OCI-LY1 (cell line): ENCODE measurements at regions not wholly inside any gene's neighbourhood (a gene's known extent, or its start where the extent isn't known, plus 50 kb on each side); places are given as distances from the start of the nearest gene placed in this dataset.

ENCODE experiments used
- H2AFZ ChIP-seq: fragments of 200-600 bp; sonication (generic), shearing (Covaris generic); 2 replicates; pipeline ENCODE4 v1.6.0; 2014; ENCODE audit warnings: antibody characterized with exemption, mild to moderate bottlenecking, low read length
- H3F3A ChIP-seq: fragments of 200-600 bp; sonication (generic), shearing (Covaris generic); 2 replicates; pipeline ENCODE4 v1.6.0; 2014; ENCODE audit warnings: mild to moderate bottlenecking, antibody characterized with exemption, low read length, moderate library complexity; ENCODE audit not compliant: insufficient read depth
- H3K27ac ChIP-seq: fragments of 200-600 bp; sonication (generic); 2 replicates; pipeline ENCODE4 v1.5.1; 2014; ENCODE audit warnings: low read length, mixed run types, mild to moderate bottlenecking, low read depth; ENCODE audit not compliant: poor library complexity, severe bottlenecking
- H3K27me3 ChIP-seq: fragments of 200-600 bp; sonication (generic); 2 replicates; pipeline ENCODE4 v1.6.0; 2014; ENCODE audit warnings: antibody characterized with exemption, mild to moderate bottlenecking, low read length, moderate library complexity; ENCODE audit not compliant: insufficient read depth
- H3K36me3 ChIP-seq: fragments of 200-600 bp; sonication (generic); 2 replicates; pipeline ENCODE4 v1.6.1; 2014; ENCODE audit warnings: mild to moderate bottlenecking, antibody characterized with exemption, low read length, moderate library complexity, mixed read lengths; ENCODE audit not compliant: insufficient read depth
- H3K4me1 ChIP-seq: fragments of 200-600 bp; sonication (generic); 2 replicates; pipeline ENCODE4 v1.5.1; 2014; ENCODE audit warnings: mild to moderate bottlenecking, low read length, moderate library complexity; ENCODE audit not compliant: insufficient read depth, severe bottlenecking
- H3K4me2 ChIP-seq: fragments of 200-600 bp; sonication (generic), shearing (Covaris generic); 2 replicates; pipeline ENCODE4 v1.6.1; 2014; ENCODE audit warnings: low read length
- H3K4me3 ChIP-seq: fragments of 200-600 bp; sonication (generic); 2 replicates; pipeline ENCODE4 v1.5.1; 2014; ENCODE audit warnings: low read length, low read depth, mild to moderate bottlenecking, mixed read lengths; ENCODE audit not compliant: poor library complexity, severe bottlenecking
- H3K79me2 ChIP-seq: fragments of 200-600 bp; shearing (Covaris generic); 2 replicates; pipeline ENCODE4 v1.6.1; 2016; ENCODE audit warnings: mixed run types, low read length, mixed read lengths; ENCODE audit not compliant: insufficient read depth
- H3K9ac ChIP-seq: fragments of 200-600 bp; sonication (generic), shearing (Covaris generic); 2 replicates; pipeline ENCODE4 v1.6.1; 2014; ENCODE audit warnings: mild to moderate bottlenecking, low read length, mixed read lengths
- H3K9me2 ChIP-seq: fragments of 200-600 bp; sonication (generic), shearing (Covaris generic); 2 replicates; pipeline ENCODE4 v1.6.1; 2014; ENCODE audit warnings: low read depth, mild to moderate bottlenecking, low read length, mixed read lengths
- H3K9me3 ChIP-seq: fragments of 200-600 bp; shearing (Covaris generic); 2 replicates; pipeline ENCODE4 v1.6.1; 2014; ENCODE audit warnings: low read length, mixed read lengths
- H4K20me1 ChIP-seq: fragments of 200-600 bp; sonication (generic), shearing (Covaris generic); 2 replicates; pipeline ENCODE4 v1.6.0; 2016; ENCODE audit warnings: mild to moderate bottlenecking, low read length; ENCODE audit not compliant: insufficient read depth
- EZH2 ChIP-seq: fragments of 200-600 bp; sonication (generic), shearing (Covaris generic); IDR thresholded peaks from 2 replicates; pipeline ENCODE4 v1.8.0; 2017; ENCODE audit warnings: borderline replicate concordance, mixed run types, mild to moderate bottlenecking, antibody characterized with exemption, low read length, moderate library complexity, mixed read lengths
- TF ChIP-seq, protein P1 (sequence below): fragments of 200-600 bp; sonication (generic), shearing (Covaris generic); IDR thresholded peaks from 2 replicates; pipeline ENCODE4 v1.5.1; 2017; ENCODE audit warnings: mild to moderate bottlenecking, antibody characterized with exemption, low read length, moderate library complexity, mixed read lengths

DNA sequence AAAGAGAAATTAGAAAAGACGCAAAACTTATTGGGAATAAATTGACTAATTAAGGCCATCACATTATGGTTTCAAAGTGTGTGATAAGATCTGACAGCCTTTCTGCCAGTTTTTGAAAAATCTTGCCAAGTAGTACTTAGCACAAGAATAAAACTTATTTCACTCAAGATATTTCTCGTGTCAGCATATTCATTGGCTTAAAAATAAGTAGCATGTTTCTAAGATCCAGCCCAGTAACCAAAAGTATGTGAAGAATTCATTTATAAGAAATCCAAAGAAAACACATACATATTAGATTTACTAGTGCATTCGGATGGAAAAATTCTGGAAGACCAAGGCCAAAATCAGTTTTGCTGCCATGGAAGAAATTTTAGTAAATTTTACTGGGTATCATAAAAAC lies 1135.0 kb downstream of the GALC start:
- Histone ChIP-seq H3F3A (no peaks in the 10 kb centered on the region), H3K4me3 (no peak overlapping the region), H3K36me3 (no peaks in the 10 kb centered on the region), H2AFZ (no peak overlapping the region), H3K9me2 (no peaks in the 10 kb centered on the region), H4K20me1 (no peaks in the 10 kb centered on the region), H3K27ac (no peak overlapping the region), H3K9me3 (no peaks in the 10 kb centered on the region), H3K9ac (no peak overlapping the region), H3K4me2 (no peak overlapping the region), H3K27me3 (no peaks in the 10 kb centered on the region), H3K79me2 (no peaks in the 10 kb centered on the region), H3K4me1 (no peaks in the 10 kb centered on the region)
- TF ChIP-seq, protein P1, sequence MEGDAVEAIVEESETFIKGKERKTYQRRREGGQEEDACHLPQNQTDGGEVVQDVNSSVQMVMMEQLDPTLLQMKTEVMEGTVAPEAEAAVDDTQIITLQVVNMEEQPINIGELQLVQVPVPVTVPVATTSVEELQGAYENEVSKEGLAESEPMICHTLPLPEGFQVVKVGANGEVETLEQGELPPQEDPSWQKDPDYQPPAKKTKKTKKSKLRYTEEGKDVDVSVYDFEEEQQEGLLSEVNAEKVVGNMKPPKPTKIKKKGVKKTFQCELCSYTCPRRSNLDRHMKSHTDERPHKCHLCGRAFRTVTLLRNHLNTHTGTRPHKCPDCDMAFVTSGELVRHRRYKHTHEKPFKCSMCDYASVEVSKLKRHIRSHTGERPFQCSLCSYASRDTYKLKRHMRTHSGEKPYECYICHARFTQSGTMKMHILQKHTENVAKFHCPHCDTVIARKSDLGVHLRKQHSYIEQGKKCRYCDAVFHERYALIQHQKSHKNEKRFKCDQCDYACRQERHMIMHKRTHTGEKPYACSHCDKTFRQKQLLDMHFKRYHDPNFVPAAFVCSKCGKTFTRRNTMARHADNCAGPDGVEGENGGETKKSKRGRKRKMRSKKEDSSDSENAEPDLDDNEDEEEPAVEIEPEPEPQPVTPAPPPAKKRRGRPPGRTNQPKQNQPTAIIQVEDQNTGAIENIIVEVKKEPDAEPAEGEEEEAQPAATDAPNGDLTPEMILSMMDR: no peak

DNA sequence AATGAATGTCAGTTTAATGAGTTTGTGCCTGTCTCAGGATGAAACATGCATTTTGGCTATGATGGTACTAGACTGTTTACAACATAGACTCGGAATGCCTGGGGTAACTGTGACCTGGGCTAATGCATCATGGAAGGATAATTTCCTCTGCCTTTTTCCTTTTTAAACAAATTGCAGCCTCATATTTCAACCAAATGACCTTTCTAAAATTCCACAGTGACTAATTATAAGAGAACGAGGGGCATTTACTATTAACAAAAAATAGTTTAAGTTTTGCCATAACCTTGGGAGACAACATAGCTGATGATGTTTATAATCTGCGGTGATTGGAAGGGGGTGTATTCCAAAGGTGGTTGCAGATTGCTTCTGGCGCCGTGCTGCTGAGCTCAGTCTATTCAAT lies 1140.5 kb downstream of the GALC start:
- TF ChIP-seq, protein P1: no peak
- no peak overlapping the region for H3K4me2 ChIP-seq
- no peaks in the 10 kb centered on the region for H3F3A ChIP-seq

DNA sequence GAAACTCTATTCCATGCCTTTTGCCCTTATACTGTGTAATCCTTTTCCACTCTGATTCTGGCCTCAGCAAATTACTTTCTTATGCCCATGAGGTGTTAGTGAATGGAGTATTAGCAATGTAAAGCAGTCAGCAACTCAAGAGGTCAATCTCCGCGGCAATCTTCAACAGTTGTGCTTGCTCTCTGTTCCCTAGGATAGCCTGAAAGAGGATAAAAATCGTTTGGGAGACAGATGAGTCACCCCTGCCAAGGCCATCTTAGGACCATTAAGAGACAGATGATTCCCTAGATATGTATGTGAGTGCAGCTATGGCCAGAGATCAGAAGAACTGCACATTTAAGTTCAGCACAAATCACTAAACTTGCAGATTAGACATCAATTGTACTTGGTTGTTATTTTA lies 1145.8 kb downstream of the GALC start:
- H3K27ac ChIP-seq: no peak overlapping the region
- no peak overlapping the region for H2AFZ ChIP-seq
- H3F3A ChIP-seq: no peaks in the 10 kb centered on the region
- no peaks in the 10 kb centered on the region for H3K27me3 ChIP-seq
- no peaks in the 10 kb centered on the region for H3K9me3 ChIP-seq
- H3K4me1 ChIP-seq: no peaks in the 10 kb centered on the region
- TF ChIP-seq, protein P1: no peak
- no peak for TF ChIP-seq EZH2
- H3K9me2 ChIP-seq: no peaks in the 10 kb centered on the region
- no peaks in the 10 kb centered on the region for H4K20me1 ChIP-seq
- H3K9ac ChIP-seq: no peak overlapping the region
- H3K36me3 ChIP-seq: no peaks in the 10 kb centered on the region
- H3K79me2 ChIP-seq: no peaks in the 10 kb centered on the region
- no peak overlapping the region for H3K4me2 ChIP-seq
- H3K4me3 ChIP-seq: no peak overlapping the region

More for the DNA sequence above, 1140.5 kb downstream of the GALC start:
- Histone ChIP-seq H3K79me2 (no peaks in the 10 kb centered on the region), H3K9me2 (no peaks in the 10 kb centered on the region), H3K36me3 (no peaks in the 10 kb centered on the region), H3K9ac (no peak overlapping the region), H3K27me3 (no peaks in the 10 kb centered on the region), H3K9me3 (no peaks in the 10 kb centered on the region), H3K27ac (no peak overlapping the region), H4K20me1 (no peaks in the 10 kb centered on the region), H3K4me1 (no peaks in the 10 kb centered on the region), H3K4me3 (no peak overlapping the region), H2AFZ (no peak overlapping the region)
